A549 (cell line): ENCODE measurements at regions not wholly inside any gene's neighbourhood (a gene's known extent, or its start where the extent isn't known, plus 50 kb on each side); places are given as distances from the start of the nearest gene placed in this dataset.

Experiments used
- EP300 ChIP-seq, 2 experiments: fragments of >200 bp; sonication (Bioruptor Twin); formaldehyde crosslinking; IDR thresholded peaks; 2 replicates in 1 of 2; 3 replicates in 1 of 2; pipeline ENCODE4 v1.6.1; 2016 to 2017
- KDM1A ChIP-seq: fragments of 200-600 bp; sonication (generic); IDR thresholded peaks from 2 replicates; pipeline ENCODE4 v1.6.1; 2016; ENCODE audit warnings: low read depth, mild to moderate bottlenecking
- RFX5 ChIP-seq: fragments of 450-650 bp; IDR thresholded peaks from 2 replicates; pipeline ENCODE4 v1.7.1; 2014; ENCODE audit warnings: antibody characterized with exemption, mild to moderate bottlenecking, moderate library complexity
- TF ChIP-seq, protein P1 (sequence below): IDR thresholded peaks from 2 replicates; pipeline ENCODE4 v1.6.1; 2012
- TF ChIP-seq, protein P2 (sequence below): fragments of >200 bp; sonication (Bioruptor Twin); formaldehyde crosslinking; IDR thresholded peaks from 3 replicates; pipeline ENCODE4 v1.5.1; 2016

DNA sequence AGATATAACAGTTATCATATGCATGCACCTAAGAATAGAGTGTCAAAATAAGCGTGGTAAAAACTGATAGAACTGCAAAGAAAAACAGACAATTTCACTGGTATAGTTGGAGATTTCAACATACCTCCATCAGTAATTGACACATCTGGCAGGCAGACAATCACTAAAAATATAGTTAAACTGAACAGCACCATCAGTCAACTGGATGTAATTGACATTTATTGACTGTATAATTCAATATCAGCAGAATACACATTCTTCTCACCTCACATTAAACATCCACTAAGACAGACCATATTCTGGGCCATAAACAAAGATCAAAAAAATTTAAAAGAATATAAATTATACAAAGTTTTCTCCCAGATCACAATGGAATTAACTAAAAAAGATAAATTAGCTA is 378.5 kb upstream of the RGPD4 start:
- TF ChIP-seq RFX5: no peak
- TF ChIP-seq EP300 (IDR thresholded peaks at IDR 0.05): no peak
- TF ChIP-seq, protein P1, sequence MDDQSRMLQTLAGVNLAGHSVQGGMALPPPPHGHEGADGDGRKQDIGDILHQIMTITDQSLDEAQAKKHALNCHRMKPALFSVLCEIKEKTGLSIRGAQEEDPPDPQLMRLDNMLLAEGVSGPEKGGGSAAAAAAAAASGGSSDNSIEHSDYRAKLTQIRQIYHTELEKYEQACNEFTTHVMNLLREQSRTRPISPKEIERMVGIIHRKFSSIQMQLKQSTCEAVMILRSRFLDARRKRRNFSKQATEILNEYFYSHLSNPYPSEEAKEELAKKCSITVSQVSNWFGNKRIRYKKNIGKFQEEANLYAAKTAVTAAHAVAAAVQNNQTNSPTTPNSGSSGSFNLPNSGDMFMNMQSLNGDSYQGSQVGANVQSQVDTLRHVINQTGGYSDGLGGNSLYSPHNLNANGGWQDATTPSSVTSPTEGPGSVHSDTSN: no peak
- TF ChIP-seq, protein P2, sequence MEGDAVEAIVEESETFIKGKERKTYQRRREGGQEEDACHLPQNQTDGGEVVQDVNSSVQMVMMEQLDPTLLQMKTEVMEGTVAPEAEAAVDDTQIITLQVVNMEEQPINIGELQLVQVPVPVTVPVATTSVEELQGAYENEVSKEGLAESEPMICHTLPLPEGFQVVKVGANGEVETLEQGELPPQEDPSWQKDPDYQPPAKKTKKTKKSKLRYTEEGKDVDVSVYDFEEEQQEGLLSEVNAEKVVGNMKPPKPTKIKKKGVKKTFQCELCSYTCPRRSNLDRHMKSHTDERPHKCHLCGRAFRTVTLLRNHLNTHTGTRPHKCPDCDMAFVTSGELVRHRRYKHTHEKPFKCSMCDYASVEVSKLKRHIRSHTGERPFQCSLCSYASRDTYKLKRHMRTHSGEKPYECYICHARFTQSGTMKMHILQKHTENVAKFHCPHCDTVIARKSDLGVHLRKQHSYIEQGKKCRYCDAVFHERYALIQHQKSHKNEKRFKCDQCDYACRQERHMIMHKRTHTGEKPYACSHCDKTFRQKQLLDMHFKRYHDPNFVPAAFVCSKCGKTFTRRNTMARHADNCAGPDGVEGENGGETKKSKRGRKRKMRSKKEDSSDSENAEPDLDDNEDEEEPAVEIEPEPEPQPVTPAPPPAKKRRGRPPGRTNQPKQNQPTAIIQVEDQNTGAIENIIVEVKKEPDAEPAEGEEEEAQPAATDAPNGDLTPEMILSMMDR: no peak
- TF ChIP-seq KDM1A: no peak
